ENCODE measurements at regions not wholly inside any gene's neighbourhood (a gene's known extent, or its start where the extent isn't known, plus 50 kb on each side); places are given as distances from the start of the nearest gene placed in this dataset.

- Histone ChIP-seq H3K36me3 (no peaks in the 10 kb centered on the region), H3K4me3 (no peak overlapping the region), H3K27me3 (replicated peaks; ENCODE audit: insufficient read depth) (no peaks in the 10 kb centered on the region), H3K27ac (no peak overlapping the region), H3K9me3 (no peaks in the 10 kb centered on the region), H3K4me1 (ENCODE audit: control insufficient read depth in 1 of 2, low read depth in 2 of 2) (no peaks in the 10 kb centered on the region)
- no peak for TF ChIP-seq CTCF (IDR thresholded peaks at IDR 0.05)
- ATAC-seq (ENCODE audit: insufficient number of reproducible peaks, low FRiP score, low read depth) (no peak), DNase-seq (ENCODE audit: low spot score) (no peak)
Measured at GRCh38 chr6:6503191-6503590, 85.3 kb upstream of the LY86 start.

- Histone ChIP-seq H3K27me3 (replicated peaks; ENCODE audit: insufficient read depth) (no peaks in the 10 kb centered on the region), H3K9me3 (no peaks in the 10 kb centered on the region), H3K36me3 (no peaks in the 10 kb centered on the region), H3K4me3 (no peak overlapping the region), H3K4me1 (ENCODE audit: control insufficient read depth in 1 of 2, low read depth in 2 of 2) (no peaks in the 10 kb centered on the region), H3K27ac (no peak overlapping the region)
- no peak for TF ChIP-seq CTCF (IDR thresholded peaks at IDR 0.05)
- ATAC-seq (ENCODE audit: insufficient number of reproducible peaks, low FRiP score, low read depth), result no peak
- DNase-seq (ENCODE audit: low spot score), result no peak
Measured at GRCh38 chr6:6505111-6505510, 83.4 kb upstream of the LY86 start.

DNA sequence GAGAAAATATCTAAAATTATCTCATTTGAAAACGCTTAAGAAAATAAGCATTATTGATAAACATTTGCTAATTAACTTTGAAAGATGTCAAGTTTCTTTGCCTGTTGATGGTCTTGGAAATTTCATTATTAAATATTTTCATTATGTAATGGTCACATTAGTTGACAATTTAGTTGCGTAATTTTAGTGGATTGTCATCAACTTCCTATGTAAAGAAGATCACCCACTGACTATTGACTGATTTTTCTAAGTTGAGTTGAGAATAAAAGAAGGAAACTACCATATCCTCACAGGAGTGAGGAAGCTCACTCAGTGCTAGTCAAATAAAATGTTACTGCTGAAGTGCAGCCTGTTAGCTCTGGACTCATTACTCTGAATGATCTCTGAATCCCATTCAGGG is 79.9 kb upstream of the LY86 start:
- ATAC-seq (ENCODE audit: insufficient number of reproducible peaks, low FRiP score, low read depth), result no peak
- H3K9me3 ChIP-seq, result no peaks in the 10 kb centered on the region
- no peak overlapping the region for H3K4me3 ChIP-seq
- H3K4me1 ChIP-seq (ENCODE audit: control insufficient read depth in 1 of 2, low read depth in 2 of 2), result no peaks in the 10 kb centered on the region
- TF ChIP-seq CTCF (IDR thresholded peaks at IDR 0.05), result no peak
- DNase-seq (ENCODE audit: low spot score), result no peak
- H3K27me3 ChIP-seq (replicated peaks; ENCODE audit: insufficient read depth), result no peaks in the 10 kb centered on the region
- no peak overlapping the region for H3K27ac ChIP-seq
- H3K36me3 ChIP-seq, result no peaks in the 10 kb centered on the region

- Histone ChIP-seq H3K36me3 (no peaks in the 10 kb centered on the region), H3K4me3 (no peak overlapping the region), H3K4me1 (ENCODE audit: control insufficient read depth in 1 of 2, low read depth in 2 of 2) (no peaks in the 10 kb centered on the region), H3K27me3 (replicated peaks; ENCODE audit: insufficient read depth) (no peaks in the 10 kb centered on the region), H3K9me3 (no peaks in the 10 kb centered on the region), H3K27ac (no peak overlapping the region)
- no peak for TF ChIP-seq CTCF (IDR thresholded peaks at IDR 0.05)
- no peak for DNase-seq (ENCODE audit: low spot score)
- no peak for ATAC-seq (ENCODE audit: insufficient number of reproducible peaks, low FRiP score, low read depth)
Measured at GRCh38 chr6:6509284-6509683, 79.2 kb upstream of the LY86 start.

GRCh38 chr6:6512711-6513110 is 75.8 kb upstream of the LY86 start:
- Histone ChIP-seq H3K4me3 (no peak overlapping the region), H3K9me3 (no peaks in the 10 kb centered on the region), H3K36me3 (no peaks in the 10 kb centered on the region), H3K27me3 (replicated peaks; ENCODE audit: insufficient read depth) (no peaks in the 10 kb centered on the region), H3K27ac (no peak overlapping the region), H3K4me1 (ENCODE audit: control insufficient read depth in 1 of 2, low read depth in 2 of 2) (no peaks in the 10 kb centered on the region)
- ATAC-seq (ENCODE audit: insufficient number of reproducible peaks, low FRiP score, low read depth) (no peak), DNase-seq (ENCODE audit: low spot score) (no peak)
- TF ChIP-seq CTCF (IDR thresholded peaks at IDR 0.05), result no peak

Measured in thoracic aorta (tissue), 2 donors.